CD4-positive, alpha-beta T cell treated with Interleukin-4 for 4 hours (primary cell): ENCODE measurements at regions not wholly inside any gene's neighbourhood (a gene's known extent, or its start where the extent isn't known, plus 50 kb on each side); places are given as distances from the start of the nearest gene placed in this dataset.
"Not testable (repeated sequence)": the region's sequence is repeated elsewhere in the genome, so short reads cannot be mapped to it uniquely, and the experiment has no call there.

Experiments
- DNase-seq: peaks from one replicate; pipeline ENCODE4 v3.0.0-alpha.2; 2020

DNA sequence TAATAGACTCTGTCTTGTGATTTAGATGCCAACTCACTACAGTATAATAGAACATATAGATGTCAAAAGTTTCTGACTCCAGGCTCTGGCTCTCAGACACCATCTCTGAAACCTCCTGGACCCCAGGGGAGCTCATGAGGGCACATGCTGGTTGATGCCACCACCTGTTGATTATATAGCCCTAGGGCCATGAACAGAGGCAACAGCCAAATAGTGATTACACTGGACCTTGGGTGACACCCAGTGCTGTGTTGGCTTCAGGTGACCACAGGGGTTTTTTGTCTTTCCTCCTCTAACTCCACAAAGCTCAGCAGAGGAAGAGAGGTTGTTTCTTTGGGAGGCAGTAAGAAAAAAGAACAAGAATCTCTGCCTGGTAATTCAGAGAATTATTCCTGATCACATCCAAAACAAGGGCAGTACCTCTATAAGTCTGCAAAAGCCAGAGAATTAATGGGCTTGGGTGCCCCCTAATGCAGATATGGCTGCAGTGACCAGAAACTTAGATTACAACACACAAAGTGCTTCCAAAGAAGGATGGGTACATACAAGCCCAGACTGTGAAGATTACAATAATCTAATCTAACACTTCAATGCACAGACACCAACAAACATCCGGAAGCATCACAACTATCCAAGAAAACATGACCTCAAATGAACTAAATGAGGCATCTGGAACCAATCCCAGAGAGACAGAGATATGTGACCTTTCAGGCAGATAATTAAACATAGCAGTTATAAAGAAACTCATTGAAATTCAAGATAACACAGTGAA, 1920.6 kb downstream of the ARAP2 start:
- no peak for DNase-seq

DNA sequence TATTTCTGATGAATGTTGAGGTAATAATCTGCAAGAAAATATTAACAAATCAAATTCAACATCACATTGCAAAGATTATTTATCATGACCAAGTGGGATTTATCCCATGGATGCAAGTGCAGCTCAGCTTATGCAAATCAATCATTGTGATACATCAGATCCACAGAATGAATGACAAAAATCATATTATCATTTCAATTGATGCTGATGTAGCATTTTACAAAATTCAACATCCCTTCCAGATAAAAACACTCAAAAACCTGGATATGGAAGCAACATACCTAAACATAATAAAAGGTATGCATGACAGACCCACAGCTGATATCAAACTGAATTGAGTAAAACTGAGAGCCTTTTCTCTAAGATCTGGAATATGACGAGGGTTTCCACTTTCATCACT, 1915.4 kb downstream of the ARAP2 start:
- DNase-seq = no peak

DNA sequence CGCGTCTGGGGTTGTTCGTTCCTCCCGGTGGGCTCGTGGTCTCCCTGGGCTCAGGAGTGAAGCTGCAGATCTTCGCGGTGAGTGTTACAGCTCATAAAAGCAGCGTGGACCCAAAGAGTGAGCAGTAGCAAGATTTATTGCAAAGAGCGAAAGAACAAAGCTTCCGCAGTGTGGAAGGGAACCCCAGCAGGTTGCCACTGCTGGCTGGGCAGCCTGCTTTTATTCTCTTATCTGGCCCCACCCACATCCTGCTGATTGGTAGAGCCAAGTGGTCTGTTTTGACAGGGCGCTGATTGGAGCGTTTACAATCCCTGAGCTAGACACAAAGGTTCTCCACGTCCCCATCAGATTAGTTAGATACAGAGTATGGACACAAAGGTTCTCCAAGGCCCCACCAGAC, 1909.2 kb downstream of the ARAP2 start:
- DNase-seq = not testable (repeated sequence)

DNA sequence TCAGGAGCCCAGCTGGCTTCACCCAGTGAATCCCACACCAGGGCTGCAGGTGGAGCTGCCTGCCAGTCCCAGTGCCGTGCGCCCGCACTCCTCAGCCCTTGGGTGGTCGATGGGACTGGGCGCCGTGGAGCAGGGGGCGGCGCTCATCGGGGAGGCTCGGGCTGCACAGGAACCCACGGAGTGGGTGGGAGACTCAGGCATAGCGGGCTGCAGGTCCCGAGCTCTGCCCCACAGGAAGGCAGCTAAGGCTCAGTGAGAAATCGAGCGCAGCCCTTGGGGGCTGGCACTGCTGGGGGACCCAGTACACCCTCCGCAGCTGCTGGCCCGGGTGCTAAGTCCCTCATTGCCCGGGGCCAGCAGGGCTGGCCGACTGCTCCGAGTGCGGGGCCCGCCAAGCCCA, 1908.8 kb downstream of the ARAP2 start:
- not testable (repeated sequence) for DNase-seq

DNA sequence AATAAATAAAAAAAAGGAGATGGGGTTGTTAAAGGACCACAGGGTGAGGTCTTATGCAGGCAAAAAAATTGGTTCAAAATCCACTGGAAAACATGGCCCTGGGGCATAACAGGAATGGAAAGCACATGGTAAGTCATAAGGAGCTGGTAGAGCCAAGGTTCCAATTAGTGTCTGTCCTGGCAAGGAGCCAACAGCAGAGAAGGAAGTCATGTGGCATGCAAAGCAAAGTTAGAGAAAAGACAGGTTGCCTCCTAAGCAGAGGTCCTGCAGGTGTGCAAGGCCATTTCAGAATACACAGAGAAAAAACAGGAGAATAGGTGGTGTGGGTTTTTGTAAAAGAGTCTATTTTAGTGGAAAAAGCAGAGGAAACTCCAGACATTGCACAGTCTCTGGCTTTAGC, 1881.7 kb downstream of the ARAP2 start:
- no peak for DNase-seq

DNA sequence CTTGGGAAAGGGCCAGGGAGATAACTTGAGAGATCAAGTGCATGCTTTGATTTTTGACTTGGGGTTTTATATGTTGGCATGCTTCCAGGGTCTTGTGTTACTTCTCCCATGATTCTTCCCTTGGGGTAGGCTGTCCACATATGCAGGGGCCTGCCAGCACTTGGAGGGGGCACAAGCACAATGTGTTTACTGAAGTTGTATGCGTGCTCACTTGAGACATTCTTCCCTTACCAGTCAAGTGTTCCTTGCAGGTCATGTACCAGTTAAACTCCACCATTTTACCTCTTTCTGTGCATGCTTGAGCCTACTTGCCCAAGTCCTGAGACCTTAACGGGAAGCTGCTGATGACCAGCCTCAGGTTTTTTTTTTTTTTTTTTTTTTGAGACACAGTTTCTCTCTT, 1880.5 kb downstream of the ARAP2 start:
- no peak for DNase-seq

DNA sequence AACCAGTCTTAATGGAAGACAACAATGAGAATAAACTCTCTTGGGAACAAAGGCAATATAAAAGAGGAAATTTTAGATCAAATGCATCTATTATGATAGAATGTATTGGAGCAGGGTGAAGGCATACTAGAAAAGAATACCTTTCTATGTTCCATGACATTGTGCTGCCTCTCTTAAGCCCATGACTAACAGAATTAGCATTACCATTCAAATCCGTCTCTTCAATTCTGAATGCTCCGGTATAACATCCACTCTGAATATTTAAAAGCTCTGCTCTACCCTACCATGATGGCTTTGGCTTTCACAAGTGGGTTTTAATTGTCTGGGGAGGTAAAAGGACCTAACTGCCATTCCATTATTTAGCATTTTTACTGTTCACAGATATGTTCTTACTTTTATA, 1878.4 kb downstream of the ARAP2 start:
- DNase-seq = no peak

DNA sequence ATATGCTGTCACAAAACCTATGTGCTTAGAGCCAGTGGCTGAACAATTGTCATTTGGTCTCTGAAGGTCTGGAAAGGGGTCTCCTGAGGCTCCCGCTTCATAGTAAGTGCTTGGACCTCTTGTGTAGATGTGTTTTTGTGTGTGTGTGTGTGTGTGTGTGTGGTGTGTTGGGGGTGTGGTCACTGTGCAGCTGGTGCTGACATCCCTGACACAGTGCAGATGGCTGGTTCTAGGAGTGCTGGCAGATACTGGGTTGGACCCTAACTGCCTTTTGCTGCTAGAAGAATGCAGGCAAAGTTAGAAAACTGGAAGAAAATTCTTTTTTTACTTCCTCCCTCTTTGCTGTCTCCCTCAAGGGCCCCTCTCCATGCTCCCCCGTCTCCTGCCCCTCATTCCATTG, 1872.6 kb downstream of the ARAP2 start:
- DNase-seq = no peak

DNA sequence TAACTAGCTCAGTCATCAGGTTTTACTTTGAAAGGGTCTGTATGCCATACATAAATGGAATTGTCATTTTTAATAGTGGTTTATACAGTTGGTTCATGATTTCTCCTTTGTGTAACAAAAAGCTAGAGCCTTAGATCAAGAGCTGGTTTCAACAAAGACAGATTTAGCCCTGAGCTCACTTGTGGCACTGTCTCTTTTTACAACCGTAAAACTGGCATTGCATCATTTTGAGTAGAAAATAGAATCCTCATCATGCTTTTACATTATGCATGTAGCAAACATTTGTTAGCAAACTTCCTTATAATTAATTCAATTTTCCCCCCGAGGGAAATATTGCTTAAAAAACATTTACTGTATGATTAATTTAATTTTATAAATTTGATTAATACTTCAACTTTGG, 1871.5 kb downstream of the ARAP2 start:
- no peak for DNase-seq

DNA sequence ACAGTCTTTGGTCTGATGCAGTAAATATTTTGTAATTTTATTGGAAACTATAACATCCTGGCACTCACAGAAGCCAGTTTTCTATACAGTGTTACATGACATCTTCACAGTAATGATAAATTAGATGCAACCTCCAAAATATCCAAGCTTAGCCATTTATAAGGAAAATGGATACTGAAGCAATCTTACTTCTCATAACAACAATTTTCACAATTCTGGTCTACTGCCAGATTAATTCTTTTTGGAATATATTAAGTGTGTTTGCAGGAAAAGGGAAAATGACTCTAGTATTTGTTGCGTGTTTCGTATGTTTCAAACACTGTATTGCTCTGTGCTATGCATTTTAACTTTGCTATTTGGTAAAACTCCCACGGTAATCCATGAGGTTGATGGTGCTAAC, 1870.9 kb downstream of the ARAP2 start:
- no peak for DNase-seq

DNA sequence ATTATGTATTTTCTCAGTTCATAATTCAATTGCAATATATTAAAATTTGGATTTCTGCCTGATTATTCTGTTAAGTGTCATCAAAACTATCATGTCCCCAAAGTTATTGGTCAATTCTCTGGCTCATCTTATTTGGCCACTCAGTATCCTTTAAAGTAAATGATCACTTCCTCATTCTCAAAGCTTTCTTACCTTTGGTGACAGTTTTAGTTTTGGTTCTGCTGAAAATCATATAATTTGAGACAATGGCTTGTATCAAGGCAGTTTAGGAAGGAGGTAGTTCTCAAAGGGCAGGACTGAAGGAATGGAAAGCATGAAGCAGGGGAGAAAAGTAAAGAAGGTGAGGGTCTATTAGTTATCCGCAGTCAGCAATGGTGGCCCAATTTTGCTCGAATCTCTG, 1832.1 kb downstream of the ARAP2 start:
- DNase-seq = no peak

DNA sequence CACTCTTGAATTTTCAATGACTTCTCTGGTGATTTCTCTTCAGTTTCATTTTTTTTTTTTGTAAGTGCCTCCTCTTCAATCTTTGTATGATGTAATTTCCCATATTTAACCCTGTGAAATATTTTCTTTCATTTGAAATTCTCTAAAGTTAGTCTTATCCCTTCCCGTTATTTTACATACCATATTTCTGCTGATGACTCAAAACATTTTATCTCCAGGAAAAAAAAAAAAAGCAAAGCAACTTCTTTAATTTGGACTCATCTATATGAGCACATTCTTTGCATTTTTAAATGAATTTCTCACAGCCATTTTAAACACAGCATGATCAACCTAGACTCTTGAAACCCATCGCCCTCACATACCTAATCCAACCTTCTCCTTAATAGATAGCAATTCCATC, 1831.4 kb downstream of the ARAP2 start:
- no peak for DNase-seq

DNA sequence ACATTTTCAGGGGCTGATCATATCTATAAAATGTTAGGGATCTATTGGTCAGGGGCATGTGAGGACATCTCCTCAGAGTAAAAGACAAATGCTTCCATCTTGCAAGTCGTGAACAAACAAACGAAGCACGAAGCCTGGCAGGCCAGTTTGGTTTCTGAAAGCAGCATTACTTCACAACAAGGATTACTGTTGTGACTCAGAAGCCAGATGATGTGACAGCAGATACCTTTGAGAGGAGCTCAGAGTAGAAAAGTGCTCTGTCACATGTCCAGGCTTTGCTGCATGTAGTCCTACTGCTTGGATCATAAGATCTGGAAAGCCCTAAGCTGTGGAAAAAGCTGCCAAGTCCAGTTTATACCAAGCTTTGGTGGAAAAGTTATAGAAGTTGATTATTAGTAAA, 1827.2 kb downstream of the ARAP2 start:
- DNase-seq = no peak

DNA sequence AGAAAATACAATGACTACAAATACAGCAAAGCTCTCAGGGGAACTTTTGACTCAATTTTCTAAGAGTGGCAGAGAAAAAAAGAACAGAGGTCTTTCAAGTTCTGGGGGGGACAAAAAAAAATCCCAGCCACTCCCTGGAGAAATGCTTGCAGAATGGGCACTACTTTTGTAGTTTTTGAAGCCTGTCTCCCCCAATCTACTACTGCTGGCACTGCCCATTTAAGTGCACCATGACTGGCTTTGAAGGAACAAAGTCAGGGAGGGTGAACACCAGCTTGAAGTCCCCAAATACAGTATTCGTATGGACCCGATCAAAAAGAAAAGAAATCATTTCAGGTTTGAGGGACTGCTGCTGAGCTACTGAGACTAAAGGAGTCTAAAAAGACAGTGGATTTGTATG, 1824.4 kb downstream of the ARAP2 start:
- no peak for DNase-seq

DNA sequence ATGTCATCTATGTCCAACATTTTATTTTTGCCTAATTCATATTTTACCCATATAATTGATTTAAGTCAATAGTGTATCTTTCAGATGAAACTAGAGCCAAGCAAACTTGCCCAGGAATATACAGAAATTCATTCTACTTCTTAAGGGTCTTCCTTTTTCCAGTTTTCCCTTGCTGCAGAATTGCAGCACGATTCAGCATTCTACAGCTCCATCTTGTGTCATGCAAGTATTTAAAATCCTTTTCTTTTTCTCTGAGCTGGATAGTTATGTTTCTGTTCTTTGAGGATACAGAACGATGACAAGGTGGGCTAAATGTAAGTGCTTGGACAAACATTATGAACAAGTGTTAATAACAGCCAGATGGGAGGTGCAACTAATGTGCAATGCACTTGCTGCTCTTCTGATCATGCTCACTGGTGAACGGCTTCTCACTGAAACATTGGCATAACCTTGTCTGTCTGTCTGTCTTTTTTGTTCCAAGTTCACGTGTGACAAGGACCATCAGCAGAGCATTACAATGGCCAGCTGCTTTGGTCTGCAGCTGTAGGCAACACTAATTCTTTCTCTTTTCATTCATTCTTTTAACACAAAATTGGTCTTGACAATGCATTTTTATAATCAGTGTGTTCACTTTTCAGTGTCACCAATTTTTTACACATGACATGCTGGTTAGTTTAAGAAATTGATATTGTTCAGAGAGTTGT, 1821.7 kb downstream of the ARAP2 start:
- DNase-seq = no peak

DNA sequence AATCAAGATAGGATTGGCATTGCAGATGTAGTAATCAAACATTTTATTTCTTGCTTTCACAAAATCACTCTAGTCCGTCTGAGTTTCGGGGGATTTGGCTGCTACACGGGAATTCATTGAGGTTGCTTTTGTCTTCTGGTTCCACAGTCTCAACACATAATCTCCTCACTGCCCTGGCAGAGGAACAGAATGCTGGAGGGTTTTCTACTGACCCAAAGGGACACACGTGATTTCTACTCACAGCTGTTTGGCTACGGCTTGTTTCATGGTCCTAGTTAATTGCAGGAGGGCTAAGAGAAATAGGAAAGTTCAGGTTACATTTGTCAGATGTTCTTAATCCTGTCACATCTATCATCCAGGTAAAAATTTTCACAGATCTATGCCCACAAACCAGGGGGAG, 1811.6 kb downstream of the ARAP2 start:
- DNase-seq = no peak

DNA sequence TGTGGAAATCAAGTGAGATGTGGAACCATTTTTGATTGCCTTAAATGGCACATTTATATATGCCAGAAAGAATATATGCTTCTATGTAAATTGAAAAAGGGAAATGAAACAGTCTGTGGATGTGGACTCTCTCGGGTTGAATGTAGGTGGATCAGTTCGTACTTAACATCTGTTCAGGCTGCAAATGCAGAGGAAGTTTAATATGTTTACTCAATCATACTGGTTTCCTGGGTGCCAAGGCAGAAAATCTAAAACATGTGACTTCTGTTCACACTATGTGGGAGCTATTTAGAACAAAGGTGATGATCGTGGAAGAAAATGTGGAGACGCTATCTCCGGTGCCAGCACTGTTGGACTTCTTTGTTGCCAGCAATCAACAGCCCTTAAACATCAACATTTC, 1809.9 kb downstream of the ARAP2 start:
- DNase-seq = not testable (repeated sequence)

DNA sequence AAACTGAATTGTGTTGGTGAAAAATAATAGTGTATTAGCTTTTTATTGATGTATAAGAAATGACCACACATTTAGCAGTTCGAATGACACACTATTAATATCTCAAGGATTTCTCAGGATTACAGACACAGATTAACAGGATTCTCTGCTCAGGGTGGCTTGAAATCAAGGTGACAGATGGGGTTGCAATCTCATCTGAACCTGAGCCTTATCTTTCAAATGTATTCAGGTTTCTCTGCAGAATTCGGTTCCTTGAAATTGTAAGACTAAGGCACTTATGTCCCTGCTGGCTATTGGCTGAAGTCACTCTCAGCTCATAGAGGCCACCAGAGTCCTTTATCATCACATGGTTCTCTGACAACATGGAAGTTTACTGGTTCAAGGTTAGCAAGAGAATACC, 1780.1 kb downstream of the ARAP2 start:
- DNase-seq = no peak

DNA sequence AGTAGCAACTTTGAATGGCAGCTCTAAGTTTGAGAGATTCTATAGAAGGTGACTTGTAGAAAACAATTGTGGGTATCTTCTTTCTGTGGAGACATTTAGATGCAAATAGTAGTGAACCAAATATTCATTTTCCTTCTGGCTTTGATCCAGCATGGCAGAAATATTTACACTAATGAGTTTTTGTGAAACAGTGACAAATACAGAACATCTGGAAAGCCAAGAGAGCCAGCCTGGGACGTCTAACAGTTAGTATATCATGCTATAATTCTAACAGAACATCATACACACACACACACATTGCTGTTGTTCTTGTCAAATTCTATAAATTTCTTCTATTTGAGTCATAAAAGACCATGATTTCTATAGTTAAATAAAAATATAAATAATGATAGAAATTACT, 1777.9 kb downstream of the ARAP2 start:
- DNase-seq = no peak

DNA sequence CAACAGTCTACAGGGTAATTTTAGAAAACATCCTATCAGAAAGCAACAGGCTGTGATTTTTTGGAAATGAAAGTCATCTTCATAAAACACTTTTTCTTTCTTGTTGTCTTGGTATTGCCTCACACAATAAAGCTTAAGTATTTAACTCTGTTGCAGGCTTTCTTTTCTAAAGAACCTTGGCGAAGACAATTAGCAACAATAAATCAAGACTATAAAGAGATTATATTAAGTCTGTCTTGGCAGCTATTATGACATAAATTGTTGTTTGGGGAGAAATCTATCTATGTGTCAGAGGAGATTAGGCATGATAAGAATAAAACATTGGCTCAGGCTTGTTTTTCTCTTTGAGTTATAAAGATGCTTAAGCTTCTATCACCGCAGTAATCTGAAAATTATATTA, 1774.8 kb downstream of the ARAP2 start:
- DNase-seq = no peak

DNA sequence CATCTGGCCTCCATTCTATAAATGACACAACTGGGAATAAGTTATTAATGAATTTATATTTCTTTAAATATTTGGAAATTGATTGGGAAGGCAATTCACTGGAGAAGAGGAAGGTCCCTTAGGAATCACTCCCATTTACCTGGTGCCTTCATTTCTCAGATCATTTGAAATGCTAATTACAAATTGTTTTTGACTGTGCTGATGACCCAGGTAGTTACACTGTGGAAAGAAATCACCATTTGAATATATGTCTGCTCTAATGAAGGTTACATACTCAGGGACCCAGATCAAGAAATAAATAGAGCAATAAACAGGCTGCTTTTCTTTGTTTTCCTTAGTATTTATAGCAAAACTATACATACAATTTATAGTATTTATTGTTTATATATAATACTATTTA, 1759.1 kb downstream of the ARAP2 start:
- DNase-seq = no peak

DNA sequence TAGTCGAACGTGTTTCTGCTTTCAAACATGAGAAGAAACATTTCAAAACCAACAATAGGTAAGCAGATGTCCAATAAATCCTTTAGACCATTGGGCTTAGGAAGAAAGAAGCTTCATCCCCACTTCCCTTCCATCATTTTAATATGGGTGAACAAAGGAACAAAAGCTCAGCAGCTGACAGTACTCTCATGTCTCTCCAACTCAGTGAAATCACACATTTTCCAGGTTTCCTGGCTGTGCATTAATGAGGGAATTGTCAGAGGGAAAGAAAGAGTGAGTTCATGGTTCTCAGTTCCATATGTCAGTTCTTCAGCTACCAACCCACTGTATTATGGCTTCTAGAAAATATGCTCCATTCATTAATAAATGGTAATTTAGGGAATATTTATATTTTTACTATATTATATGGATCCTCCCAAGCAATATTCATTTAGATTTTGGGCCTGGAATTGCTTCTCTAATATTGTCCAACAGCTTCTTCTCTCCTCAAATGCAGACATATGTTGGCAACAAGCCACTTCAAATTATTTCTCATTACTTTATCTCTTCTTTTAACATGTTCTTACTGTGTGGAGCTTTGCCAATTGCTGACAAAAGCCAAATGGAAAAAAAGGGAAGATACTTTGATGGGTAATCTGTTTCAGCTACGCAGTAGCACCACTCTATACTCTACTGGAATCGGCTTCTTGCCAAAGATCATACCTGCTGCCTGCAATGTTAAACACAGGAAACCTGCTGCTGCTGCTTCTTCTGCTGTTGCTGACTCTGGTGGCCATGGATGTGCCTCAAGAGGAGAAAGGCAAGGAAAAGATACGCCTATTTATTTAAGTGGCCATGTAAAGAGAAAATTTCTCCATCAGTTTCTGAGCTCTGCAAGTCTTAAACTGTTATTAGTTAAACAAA, 1757.6 kb downstream of the ARAP2 start:
- DNase-seq = no peak

DNA sequence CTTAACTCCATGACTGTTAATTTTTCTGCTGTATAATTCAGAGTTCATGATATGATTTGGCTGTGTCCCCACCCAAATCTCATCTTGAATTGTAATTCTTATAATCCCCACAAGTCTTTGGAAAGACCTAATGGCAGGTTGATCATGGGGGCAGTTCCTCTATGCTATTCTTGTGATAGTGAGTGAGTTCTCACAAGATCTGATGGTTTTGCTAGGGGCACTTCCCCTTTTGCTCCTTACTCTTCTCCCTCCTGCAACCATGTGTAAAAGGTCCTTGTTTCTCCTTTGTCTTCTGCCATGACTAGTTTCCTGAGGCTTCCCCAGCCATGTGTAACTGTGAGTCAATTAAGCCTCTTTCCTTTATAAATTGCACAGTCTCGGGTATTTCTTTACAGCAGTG, 1751.9 kb downstream of the ARAP2 start:
- no peak for DNase-seq

DNA sequence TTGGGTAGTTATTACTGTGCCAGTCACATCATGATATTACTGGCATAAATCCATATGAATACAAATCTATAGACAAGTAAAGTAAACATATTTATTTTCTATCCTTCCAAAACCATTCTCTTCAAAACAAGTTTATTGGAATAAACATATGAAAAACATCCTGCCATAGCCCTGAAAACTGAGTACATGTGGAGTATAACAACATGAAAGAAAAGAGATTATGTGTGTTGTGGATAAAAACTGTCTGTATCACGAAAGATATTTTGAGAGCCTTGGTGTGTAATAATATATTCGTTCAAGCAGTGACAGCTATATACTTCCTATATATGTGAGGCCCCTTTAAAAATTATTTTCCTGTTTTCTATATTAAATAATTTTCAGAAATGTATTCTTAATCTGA, 1742.2 kb downstream of the ARAP2 start:
- DNase-seq = no peak
